AG10803 (cell line): ENCODE measurements at regions not wholly inside any gene's neighbourhood (a gene's known extent, or its start where the extent isn't known, plus 50 kb on each side); places are given as distances from the start of the nearest gene placed in this dataset.

Experiments
- DNase-seq: peaks from one replicate; pipeline ENCODE4 v3.0.0; 2010; ENCODE audit warnings: low read depth
- H3K4me3 ChIP-seq: 2 replicates; pipeline ENCODE4 v1.5.1; 2011; ENCODE audit warnings: mild to moderate bottlenecking, low read length, control low read depth
- CTCF ChIP-seq: conservative IDR thresholded peaks from 2 replicates; pipeline ENCODE4 v1.5.1; 2011; ENCODE audit warnings: mild to moderate bottlenecking, low read length, control low read depth, inconsistent platforms

DNA sequence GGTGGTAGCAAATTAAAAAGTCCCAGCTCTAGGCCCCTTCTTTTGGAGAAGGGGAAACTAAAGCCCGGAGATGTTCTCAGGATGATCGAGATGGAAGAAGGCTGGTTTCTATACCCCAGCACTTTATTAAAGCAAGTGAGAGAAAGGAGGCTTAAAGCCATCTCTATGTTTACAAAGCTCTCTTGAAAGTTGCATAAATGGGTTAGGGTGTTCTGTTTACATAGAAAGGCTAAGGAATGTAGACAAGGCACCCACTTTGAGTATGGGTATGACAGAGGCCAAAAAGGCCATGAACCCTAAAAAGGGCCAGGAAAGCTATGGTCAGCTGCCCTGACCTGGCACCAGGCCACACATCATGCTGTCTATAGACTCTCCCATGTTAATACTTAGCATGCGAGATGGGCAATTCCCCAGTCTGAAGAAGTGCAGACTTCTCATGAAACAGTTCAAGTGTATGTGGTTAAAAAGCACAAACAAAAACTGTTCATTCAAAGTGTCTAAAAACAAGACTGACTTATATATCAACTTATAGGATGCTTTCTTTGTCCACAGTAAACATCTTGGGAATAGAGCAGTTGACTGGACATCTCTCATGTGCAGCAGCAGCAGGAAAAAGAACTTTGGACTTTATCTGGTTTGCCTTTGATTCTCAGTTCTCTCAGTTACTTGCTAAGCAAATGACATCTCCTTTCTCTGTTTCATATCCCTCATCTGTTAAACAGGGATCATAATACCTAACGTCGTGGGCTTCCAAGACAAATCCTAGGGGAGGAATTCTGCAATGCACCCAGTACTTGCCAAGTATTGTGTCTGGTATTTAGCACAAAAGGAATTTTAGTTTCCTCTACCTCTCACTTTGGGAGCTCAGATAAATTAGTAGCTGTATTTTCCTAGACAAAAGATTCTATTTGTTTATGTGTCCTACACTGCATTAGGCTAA is 521.6 kb downstream of the PLPP3 start:
- no peak for DNase-seq
- no peak overlapping the region for H3K4me3 ChIP-seq
- TF ChIP-seq CTCF = no peak

GRCh38 chr1:56056438-56057287 is 522.7 kb downstream of the PLPP3 start:
- TF ChIP-seq CTCF = no peak
- peak; percentile 84 for DNase-seq
- H3K4me3 ChIP-seq = no peak overlapping the region

GRCh38 chr1:56054959-56055358 is 524.4 kb downstream of the PLPP3 start:
- TF ChIP-seq CTCF = no peak

DNA sequence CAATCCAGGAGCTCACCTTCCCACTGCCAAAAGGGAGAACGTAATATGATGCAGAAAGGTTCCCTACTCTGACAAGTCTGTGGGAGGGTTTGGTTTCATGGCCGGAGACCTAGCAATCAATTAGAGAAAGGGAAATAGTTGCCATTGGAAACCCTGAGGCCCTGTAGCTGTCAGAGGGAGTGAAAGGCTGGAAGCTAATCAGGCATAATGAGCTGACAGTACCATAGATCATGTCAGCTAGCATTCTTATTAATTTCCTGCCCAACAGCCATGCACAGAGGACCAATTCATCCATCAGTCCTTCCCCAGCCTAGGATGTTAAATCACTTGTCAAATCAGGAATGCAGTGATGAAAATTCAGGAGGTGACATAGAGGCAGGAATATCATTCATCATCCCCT is 527.3 kb downstream of the PLPP3 start:
- no peak for TF ChIP-seq CTCF
- DNase-seq = no peak

More at GRCh38 chr1:56054959-56055358, 524.4 kb downstream of the PLPP3 start:
- no peak for DNase-seq
- no peak overlapping the region for H3K4me3 ChIP-seq

GRCh38 chr1:56050911-56051310 is 528.5 kb downstream of the PLPP3 start:
- no peak for DNase-seq
- no peak for TF ChIP-seq CTCF
- no peak overlapping the region for H3K4me3 ChIP-seq

More for the DNA sequence above, 527.3 kb downstream of the PLPP3 start:
- no peak overlapping the region for H3K4me3 ChIP-seq

DNA sequence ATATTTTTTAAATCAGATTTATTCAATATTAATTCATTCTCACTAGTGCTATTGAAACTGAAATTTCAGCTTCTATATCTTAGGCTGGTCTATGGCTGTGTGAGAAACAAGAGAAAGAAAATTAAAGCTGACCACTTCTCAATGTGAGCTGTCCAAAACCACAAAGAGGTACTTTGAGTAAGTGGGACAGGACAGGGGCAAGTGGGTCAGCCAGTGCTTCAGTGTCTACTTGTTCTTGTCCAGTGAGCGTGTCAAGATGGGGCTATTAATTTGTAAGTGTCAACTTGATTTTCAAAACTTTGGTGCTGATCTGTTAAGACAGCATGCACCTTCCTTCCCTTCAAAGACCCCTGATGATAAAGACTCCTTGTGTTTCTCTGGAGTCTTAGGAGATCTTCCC is 533.9 kb downstream of the PLPP3 start:
- DNase-seq = no peak
- no peak for TF ChIP-seq CTCF
- no peak overlapping the region for H3K4me3 ChIP-seq

DNA sequence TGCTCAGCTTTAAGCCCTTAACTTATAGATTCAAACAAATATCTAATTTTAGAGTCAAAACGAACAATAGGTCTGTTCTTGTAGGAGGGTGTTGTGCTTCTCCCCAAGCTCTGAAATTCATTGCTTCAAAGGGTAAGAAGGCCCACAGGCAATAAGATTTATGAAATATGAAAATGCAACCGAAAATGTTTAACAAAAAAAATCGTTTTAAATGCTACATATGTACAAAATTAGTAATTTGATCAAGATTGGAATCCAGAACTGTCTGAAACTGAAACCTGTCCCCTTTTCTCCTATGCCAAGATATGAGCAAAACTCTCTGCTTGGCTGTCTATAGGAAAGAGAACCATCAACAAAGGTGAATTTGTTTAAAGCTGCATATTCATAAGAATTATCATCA is 534.3 kb downstream of the PLPP3 start:
- no peak for TF ChIP-seq CTCF
- no peak overlapping the region for H3K4me3 ChIP-seq
- DNase-seq = no peak
